SK-N-SH (cell line): ENCODE measurements at regions not wholly inside any gene's neighbourhood (a gene's known extent, or its start where the extent isn't known, plus 50 kb on each side); places are given as distances from the start of the nearest gene placed in this dataset.

Experiments
- EP300 ChIP-seq, 2 experiments: IDR thresholded peaks; 2 replicates each; pipeline versions ENCODE4 v1.4.0 to v1.6.1; 2012; ENCODE audit warnings: borderline replicate concordance in 1 of 2, low read depth in 1 of 2, low read length in 1 of 2
- FOXJ3 ChIP-seq: sonication (generic); formaldehyde crosslinking; IDR thresholded peaks from 2 replicates; pipeline ENCODE4 v1.5.1; 2020; ENCODE audit warnings: mild to moderate bottlenecking, missing genetic modification reagents
- GABPA ChIP-seq: IDR thresholded peaks from 2 replicates; pipeline ENCODE4 v1.4.0; 2012; ENCODE audit warnings: low read depth, mild to moderate bottlenecking
- MEF2A ChIP-seq: IDR thresholded peaks from 2 replicates; pipeline ENCODE4 v1.4.0; 2012; ENCODE audit warnings: low read depth, borderline replicate concordance
- NRF1 ChIP-seq: IDR thresholded peaks from 2 replicates; pipeline ENCODE4 v1.6.1; 2012; ENCODE audit warnings: low read depth, mild to moderate bottlenecking, low read length
- PBX3 ChIP-seq: IDR thresholded peaks from 2 replicates; pipeline ENCODE4; 2012
- POLR2AphosphoS5 ChIP-seq: IDR thresholded peaks from 2 replicates; pipeline ENCODE4 v1.6.1; 2012; ENCODE audit warnings: low read depth, low read length
- RCOR1 ChIP-seq: fragments of 150-350 bp; IDR thresholded peaks from 2 replicates; pipeline ENCODE4 v1.6.1; 2017; ENCODE audit warnings: antibody characterized with exemption, low read length
- RXRA ChIP-seq: IDR thresholded peaks from 2 replicates; pipeline ENCODE4 v1.4.0; 2012; ENCODE audit warnings: low read depth, mild to moderate bottlenecking, borderline replicate concordance
- SIN3A ChIP-seq: IDR thresholded peaks from 2 replicates; pipeline ENCODE4 v1.6.1; 2012; ENCODE audit warnings: low read depth, mild to moderate bottlenecking, low read length, moderate library complexity, borderline replicate concordance
- TF ChIP-seq, protein P1 (sequence below): IDR thresholded peaks from 2 replicates; pipeline ENCODE4 v1.4.0; 2012; ENCODE audit warnings: low read depth, borderline replicate concordance
- TF ChIP-seq, protein P2 (sequence below): IDR thresholded peaks from 2 replicates; pipeline ENCODE4 v1.4.0; 2012; ENCODE audit warnings: low read depth, borderline replicate concordance
- TF ChIP-seq, protein P3 (sequence below): fragments of 150-350 bp; IDR thresholded peaks from 2 replicates; pipeline ENCODE4 v1.6.1; 2017; ENCODE audit warnings: antibody characterized with exemption, low read length, low read depth, borderline replicate concordance
- TF ChIP-seq, protein P4 (sequence below): fragments of 200-600 bp; sonication (generic); IDR thresholded peaks from 2 replicates; pipeline ENCODE4 v1.6.1; 2017; ENCODE audit warnings: antibody characterized with exemption, mild to moderate bottlenecking, moderate library complexity

GRCh38 chr4:82284858-82285805 is 88.7 kb downstream of the HNRNPD start (continued):
- TF ChIP-seq EP300 (IDR thresholded peaks at IDR 0.05; ENCODE audit: borderline replicate concordance in 1 of 2, low read depth in 1 of 2, low read length in 1 of 2) (no peak), SIN3A (no peak), PBX3 (peak; percentile 96), RXRA (no peak), GABPA (no peak), NRF1 (peak; percentile 90), FOXJ3 (CRISPR knock-in tag) (no peak), RCOR1 (no peak), MEF2A (no peak), POLR2AphosphoS5 (no peak)
- TF ChIP-seq, protein P1, sequence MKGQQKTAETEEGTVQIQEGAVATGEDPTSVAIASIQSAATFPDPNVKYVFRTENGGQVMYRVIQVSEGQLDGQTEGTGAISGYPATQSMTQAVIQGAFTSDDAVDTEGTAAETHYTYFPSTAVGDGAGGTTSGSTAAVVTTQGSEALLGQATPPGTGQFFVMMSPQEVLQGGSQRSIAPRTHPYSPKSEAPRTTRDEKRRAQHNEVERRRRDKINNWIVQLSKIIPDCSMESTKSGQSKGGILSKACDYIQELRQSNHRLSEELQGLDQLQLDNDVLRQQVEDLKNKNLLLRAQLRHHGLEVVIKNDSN, result no peak
- TF ChIP-seq, protein P2, sequence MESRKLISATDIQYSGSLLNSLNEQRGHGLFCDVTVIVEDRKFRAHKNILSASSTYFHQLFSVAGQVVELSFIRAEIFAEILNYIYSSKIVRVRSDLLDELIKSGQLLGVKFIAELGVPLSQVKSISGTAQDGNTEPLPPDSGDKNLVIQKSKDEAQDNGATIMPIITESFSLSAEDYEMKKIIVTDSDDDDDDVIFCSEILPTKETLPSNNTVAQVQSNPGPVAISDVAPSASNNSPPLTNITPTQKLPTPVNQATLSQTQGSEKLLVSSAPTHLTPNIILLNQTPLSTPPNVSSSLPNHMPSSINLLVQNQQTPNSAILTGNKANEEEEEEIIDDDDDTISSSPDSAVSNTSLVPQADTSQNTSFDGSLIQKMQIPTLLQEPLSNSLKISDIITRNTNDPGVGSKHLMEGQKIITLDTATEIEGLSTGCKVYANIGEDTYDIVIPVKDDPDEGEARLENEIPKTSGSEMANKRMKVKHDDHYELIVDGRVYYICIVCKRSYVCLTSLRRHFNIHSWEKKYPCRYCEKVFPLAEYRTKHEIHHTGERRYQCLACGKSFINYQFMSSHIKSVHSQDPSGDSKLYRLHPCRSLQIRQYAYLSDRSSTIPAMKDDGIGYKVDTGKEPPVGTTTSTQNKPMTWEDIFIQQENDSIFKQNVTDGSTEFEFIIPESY, result no peak
- TF ChIP-seq, protein P3, sequence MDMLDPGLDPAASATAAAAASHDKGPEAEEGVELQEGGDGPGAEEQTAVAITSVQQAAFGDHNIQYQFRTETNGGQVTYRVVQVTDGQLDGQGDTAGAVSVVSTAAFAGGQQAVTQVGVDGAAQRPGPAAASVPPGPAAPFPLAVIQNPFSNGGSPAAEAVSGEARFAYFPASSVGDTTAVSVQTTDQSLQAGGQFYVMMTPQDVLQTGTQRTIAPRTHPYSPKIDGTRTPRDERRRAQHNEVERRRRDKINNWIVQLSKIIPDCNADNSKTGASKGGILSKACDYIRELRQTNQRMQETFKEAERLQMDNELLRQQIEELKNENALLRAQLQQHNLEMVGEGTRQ, result no peak
- TF ChIP-seq, protein P4, sequence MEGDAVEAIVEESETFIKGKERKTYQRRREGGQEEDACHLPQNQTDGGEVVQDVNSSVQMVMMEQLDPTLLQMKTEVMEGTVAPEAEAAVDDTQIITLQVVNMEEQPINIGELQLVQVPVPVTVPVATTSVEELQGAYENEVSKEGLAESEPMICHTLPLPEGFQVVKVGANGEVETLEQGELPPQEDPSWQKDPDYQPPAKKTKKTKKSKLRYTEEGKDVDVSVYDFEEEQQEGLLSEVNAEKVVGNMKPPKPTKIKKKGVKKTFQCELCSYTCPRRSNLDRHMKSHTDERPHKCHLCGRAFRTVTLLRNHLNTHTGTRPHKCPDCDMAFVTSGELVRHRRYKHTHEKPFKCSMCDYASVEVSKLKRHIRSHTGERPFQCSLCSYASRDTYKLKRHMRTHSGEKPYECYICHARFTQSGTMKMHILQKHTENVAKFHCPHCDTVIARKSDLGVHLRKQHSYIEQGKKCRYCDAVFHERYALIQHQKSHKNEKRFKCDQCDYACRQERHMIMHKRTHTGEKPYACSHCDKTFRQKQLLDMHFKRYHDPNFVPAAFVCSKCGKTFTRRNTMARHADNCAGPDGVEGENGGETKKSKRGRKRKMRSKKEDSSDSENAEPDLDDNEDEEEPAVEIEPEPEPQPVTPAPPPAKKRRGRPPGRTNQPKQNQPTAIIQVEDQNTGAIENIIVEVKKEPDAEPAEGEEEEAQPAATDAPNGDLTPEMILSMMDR, result peak; percentile 94
